ENCODE measurements at regions not wholly inside any gene's neighbourhood (a gene's known extent, or its start where the extent isn't known, plus 50 kb on each side); places are given as distances from the start of the nearest gene placed in this dataset.
"Not testable (repeated sequence)": the region's sequence is repeated elsewhere in the genome, so short reads cannot be mapped to it uniquely, and the experiment has no call there.

GRCh38 chr2:111437288-111437990 is 316.7 kb downstream of the BCL2L11 start:
- H3K4me3 ChIP-seq (ENCODE audit: low read length in 3 of 3); H3K9ac ChIP-seq (ENCODE audit: low read length in 3 of 3); FAIRE-seq; H3K27ac ChIP-seq (ENCODE audit: low read depth in 2 of 2, low read length in 2 of 2); H3K27me3 ChIP-seq (ENCODE audit: control insufficient read depth, insufficient read depth, low read length); intact Hi-C loops (cut with DNase I); H3K9me3 ChIP-seq (ENCODE audit: control insufficient read depth in 2 of 3, insufficient read depth in 1 of 3, low read length in 3 of 3); H3K36me3 ChIP-seq (ENCODE audit: control insufficient read depth in 2 of 3, insufficient read depth in 3 of 3, low read length in 3 of 3); H3K4me1 ChIP-seq (ENCODE audit: control insufficient read depth in 2 of 3, insufficient read depth in 2 of 3, low read depth in 1 of 3, low read length in 3 of 3): not testable (repeated sequence)
- DNase-seq, result peak in 1 of 5 donors; percentile 20

DNA sequence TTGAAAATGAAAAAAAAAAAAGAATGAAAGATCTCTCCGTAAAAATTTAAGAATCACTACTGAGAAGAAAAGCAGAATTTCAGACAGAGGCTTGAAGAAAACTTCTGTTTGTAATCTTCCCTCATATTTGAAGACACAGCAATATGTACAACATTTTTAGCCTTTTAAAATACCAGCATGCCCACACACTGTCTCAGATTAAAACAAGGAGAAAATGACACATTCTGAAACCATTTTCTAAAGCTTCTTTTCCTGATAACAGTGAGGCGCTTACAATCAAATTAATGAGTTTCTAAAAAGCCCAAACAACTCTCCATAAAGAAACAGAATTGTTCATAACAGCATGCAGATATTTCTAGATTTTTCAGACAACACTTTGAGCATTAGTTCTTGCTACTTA is 317.4 kb downstream of the BCL2L11 start:
- H3K9ac ChIP-seq (ENCODE audit: low read length in 3 of 3); H3K9me3 ChIP-seq (ENCODE audit: control insufficient read depth in 2 of 3, insufficient read depth in 1 of 3, low read length in 3 of 3); FAIRE-seq; DNase-seq; intact Hi-C loops (cut with DNase I); H3K27me3 ChIP-seq (ENCODE audit: control insufficient read depth, insufficient read depth, low read length); H3K27ac ChIP-seq (ENCODE audit: low read depth in 2 of 2, low read length in 2 of 2); H3K36me3 ChIP-seq (ENCODE audit: control insufficient read depth in 2 of 3, insufficient read depth in 3 of 3, low read length in 3 of 3); H3K4me1 ChIP-seq (ENCODE audit: control insufficient read depth in 2 of 3, insufficient read depth in 2 of 3, low read depth in 1 of 3, low read length in 3 of 3); H3K4me3 ChIP-seq (ENCODE audit: low read length in 3 of 3): not testable (repeated sequence)

DNA sequence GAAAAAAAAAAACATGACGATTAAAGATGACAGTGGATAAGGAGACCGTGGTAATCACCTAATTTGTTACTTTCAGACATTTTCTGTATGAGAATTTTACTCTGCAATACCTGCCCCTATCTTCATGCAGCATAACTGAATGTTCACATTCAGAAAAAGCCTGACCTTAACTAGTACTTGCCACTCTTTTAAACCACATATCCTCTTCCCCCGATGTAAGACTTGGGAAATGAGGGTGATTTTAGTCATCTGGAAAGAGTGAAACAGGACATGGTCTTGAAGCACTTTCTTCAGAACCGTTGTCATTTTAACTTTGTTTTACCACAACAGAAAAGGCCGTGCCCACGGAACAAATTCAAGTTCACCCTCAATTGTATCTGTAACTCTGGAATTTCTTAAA is 318.5 kb downstream of the BCL2L11 start:
- H3K4me3 ChIP-seq (ENCODE audit: low read length in 3 of 3); DNase-seq; H3K4me1 ChIP-seq (ENCODE audit: control insufficient read depth in 2 of 3, insufficient read depth in 2 of 3, low read depth in 1 of 3, low read length in 3 of 3); H3K27me3 ChIP-seq (ENCODE audit: control insufficient read depth, insufficient read depth, low read length); H3K9ac ChIP-seq (ENCODE audit: low read length in 3 of 3); FAIRE-seq; H3K36me3 ChIP-seq (ENCODE audit: control insufficient read depth in 2 of 3, insufficient read depth in 3 of 3, low read length in 3 of 3); intact Hi-C loops (cut with DNase I); H3K27ac ChIP-seq (ENCODE audit: low read depth in 2 of 2, low read length in 2 of 2); H3K9me3 ChIP-seq (ENCODE audit: control insufficient read depth in 2 of 3, insufficient read depth in 1 of 3, low read length in 3 of 3): not testable (repeated sequence)

- not testable (repeated sequence) for H3K9ac ChIP-seq (ENCODE audit: low read length in 3 of 3); FAIRE-seq
Observed at GRCh38 chr2:111441614-111442013, 320.9 kb downstream of the BCL2L11 start.

DNA sequence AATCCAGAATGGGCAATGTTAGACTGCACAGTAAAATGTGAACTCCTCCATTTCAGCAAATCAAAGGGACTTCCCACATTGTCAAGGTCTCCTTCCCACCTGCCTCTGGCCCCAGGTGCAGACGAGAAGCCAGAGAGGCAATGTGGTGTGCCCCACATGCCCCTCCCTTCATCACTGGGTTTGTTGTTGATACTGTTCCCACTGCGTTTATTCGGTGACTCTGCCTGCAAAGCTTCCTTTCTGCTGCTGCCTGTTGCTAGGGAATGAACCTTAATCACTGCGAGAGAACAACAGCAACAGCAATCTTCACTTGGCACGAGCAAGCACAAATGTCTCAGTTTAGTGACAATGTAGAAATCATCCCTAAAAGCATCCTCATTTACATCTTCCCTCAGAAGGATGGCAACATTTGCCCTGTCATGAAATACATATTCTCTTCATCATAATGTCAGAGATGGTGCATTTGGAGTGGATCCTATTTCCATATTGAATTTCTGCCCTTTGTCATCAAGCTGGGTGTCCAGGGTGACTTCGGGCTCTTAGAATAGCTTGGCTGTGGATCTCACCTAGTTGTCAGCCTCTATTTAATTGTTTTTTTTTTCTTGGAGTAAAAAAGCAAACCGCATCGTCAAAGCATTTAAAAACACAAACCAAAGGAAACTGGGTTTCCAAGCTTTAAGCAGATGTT is 322.2 kb downstream of the BCL2L11 start:
- H3K27ac ChIP-seq (ENCODE audit: low read depth in 2 of 2, low read length in 2 of 2); FAIRE-seq; H3K9ac ChIP-seq (ENCODE audit: low read length in 3 of 3); DNase-seq; intact Hi-C loops (cut with DNase I); H3K4me1 ChIP-seq (ENCODE audit: control insufficient read depth in 2 of 3, insufficient read depth in 2 of 3, low read depth in 1 of 3, low read length in 3 of 3); H3K36me3 ChIP-seq (ENCODE audit: control insufficient read depth in 2 of 3, insufficient read depth in 3 of 3, low read length in 3 of 3); H3K4me3 ChIP-seq (ENCODE audit: low read length in 3 of 3); H3K9me3 ChIP-seq (ENCODE audit: control insufficient read depth in 2 of 3, insufficient read depth in 1 of 3, low read length in 3 of 3); H3K27me3 ChIP-seq (ENCODE audit: control insufficient read depth, insufficient read depth, low read length): not testable (repeated sequence)

More at GRCh38 chr2:111441614-111442013, 320.9 kb downstream of the BCL2L11 start:
- intact Hi-C loops (cut with DNase I); DNase-seq; H3K9me3 ChIP-seq (ENCODE audit: control insufficient read depth in 2 of 3, insufficient read depth in 1 of 3, low read length in 3 of 3); H3K36me3 ChIP-seq (ENCODE audit: control insufficient read depth in 2 of 3, insufficient read depth in 3 of 3, low read length in 3 of 3); H3K27ac ChIP-seq (ENCODE audit: low read depth in 2 of 2, low read length in 2 of 2); H3K4me3 ChIP-seq (ENCODE audit: low read length in 3 of 3); H3K27me3 ChIP-seq (ENCODE audit: control insufficient read depth, insufficient read depth, low read length); H3K4me1 ChIP-seq (ENCODE audit: control insufficient read depth in 2 of 3, insufficient read depth in 2 of 3, low read depth in 1 of 3, low read length in 3 of 3): not testable (repeated sequence)

- H3K27ac ChIP-seq (ENCODE audit: low read depth in 2 of 2, low read length in 2 of 2); H3K36me3 ChIP-seq (ENCODE audit: control insufficient read depth in 2 of 3, insufficient read depth in 3 of 3, low read length in 3 of 3); H3K4me1 ChIP-seq (ENCODE audit: control insufficient read depth in 2 of 3, insufficient read depth in 2 of 3, low read depth in 1 of 3, low read length in 3 of 3); H3K9ac ChIP-seq (ENCODE audit: low read length in 3 of 3); intact Hi-C loops (cut with DNase I); H3K9me3 ChIP-seq (ENCODE audit: control insufficient read depth in 2 of 3, insufficient read depth in 1 of 3, low read length in 3 of 3); H3K4me3 ChIP-seq (ENCODE audit: low read length in 3 of 3); FAIRE-seq; DNase-seq; H3K27me3 ChIP-seq (ENCODE audit: control insufficient read depth, insufficient read depth, low read length): not testable (repeated sequence)
Observed at GRCh38 chr2:111444516-111444915, 323.8 kb downstream of the BCL2L11 start.

DNA sequence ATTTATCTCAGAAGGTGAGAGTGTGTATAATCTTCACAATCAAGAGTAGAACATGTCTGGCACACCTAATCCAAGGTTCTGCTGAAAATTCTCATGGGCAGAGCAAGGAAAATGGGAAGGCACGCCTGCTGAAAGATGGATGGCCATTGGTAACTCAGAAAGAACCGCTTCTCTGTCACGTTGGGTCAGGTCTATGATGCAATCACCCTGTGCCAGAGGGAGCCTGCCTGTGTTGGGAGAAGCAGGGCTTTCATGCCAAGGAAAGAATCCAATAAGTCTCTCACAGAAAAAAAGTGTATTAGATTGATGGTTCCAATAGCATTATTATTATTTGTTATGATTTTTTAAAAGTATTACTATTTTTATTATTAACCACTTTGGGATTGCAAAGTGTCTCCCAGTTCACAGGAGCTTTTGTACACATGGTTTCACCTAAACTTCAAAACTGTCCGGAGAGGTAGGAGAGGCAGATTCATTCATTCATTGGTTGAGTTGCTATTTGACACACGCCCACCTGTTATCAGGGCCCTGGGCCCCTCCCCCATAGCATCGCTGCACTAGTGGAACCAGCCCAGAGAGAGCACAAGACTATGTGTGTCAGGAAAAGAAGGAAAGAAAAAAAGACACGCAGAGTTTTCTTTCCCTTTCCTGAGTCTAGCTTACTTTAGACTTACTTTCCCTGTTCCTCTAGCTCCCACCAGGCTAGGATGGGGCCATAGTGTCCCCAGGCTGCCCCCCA is 324.6 kb downstream of the BCL2L11 start:
- H3K27ac ChIP-seq (ENCODE audit: low read depth in 2 of 2, low read length in 2 of 2); H3K27me3 ChIP-seq (ENCODE audit: control insufficient read depth, insufficient read depth, low read length); intact Hi-C loops (cut with DNase I); H3K9ac ChIP-seq (ENCODE audit: low read length in 3 of 3); H3K4me1 ChIP-seq (ENCODE audit: control insufficient read depth in 2 of 3, insufficient read depth in 2 of 3, low read depth in 1 of 3, low read length in 3 of 3); H3K36me3 ChIP-seq (ENCODE audit: control insufficient read depth in 2 of 3, insufficient read depth in 3 of 3, low read length in 3 of 3); H3K9me3 ChIP-seq (ENCODE audit: control insufficient read depth in 2 of 3, insufficient read depth in 1 of 3, low read length in 3 of 3); DNase-seq; H3K4me3 ChIP-seq (ENCODE audit: low read length in 3 of 3); FAIRE-seq: not testable (repeated sequence)

DNA sequence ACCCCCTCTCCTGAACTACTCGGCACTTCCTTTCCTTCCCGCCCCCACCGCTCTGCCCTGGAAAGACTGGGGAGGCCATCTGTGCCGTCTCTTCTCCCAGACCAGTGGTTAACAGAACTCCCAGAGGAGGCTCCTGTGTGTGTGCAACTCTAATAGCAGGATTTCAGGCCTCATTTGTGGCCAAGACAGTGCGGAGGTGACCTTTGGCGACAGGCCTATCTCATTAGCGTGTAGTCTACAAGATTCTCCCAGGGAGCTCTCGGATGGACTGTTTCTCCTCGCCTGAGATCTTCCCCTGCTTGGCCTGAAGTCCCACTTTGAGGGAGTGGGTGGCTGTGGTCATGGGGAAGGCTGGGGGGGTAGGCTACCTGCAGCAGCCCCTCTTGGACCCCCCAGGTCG is 325.2 kb downstream of the BCL2L11 start:
- H3K27ac ChIP-seq (ENCODE audit: low read depth in 2 of 2, low read length in 2 of 2); FAIRE-seq: not testable (repeated sequence)

More for the DNA sequence above, 325.2 kb downstream of the BCL2L11 start:
- intact Hi-C loops (cut with DNase I); H3K4me3 ChIP-seq (ENCODE audit: low read length in 3 of 3); H3K9ac ChIP-seq (ENCODE audit: low read length in 3 of 3); H3K27me3 ChIP-seq (ENCODE audit: control insufficient read depth, insufficient read depth, low read length); H3K9me3 ChIP-seq (ENCODE audit: control insufficient read depth in 2 of 3, insufficient read depth in 1 of 3, low read length in 3 of 3); H3K36me3 ChIP-seq (ENCODE audit: control insufficient read depth in 2 of 3, insufficient read depth in 3 of 3, low read length in 3 of 3); H3K4me1 ChIP-seq (ENCODE audit: control insufficient read depth in 2 of 3, insufficient read depth in 2 of 3, low read depth in 1 of 3, low read length in 3 of 3); DNase-seq: not testable (repeated sequence)

Measured in kidney (tissue), 10 donors.